ENCODE measurements at regions not wholly inside any gene's neighbourhood (a gene's known extent, or its start where the extent isn't known, plus 50 kb on each side); places are given as distances from the start of the nearest gene placed in this dataset.
"Not testable (repeated sequence)": the region's sequence is repeated elsewhere in the genome, so short reads cannot be mapped to it uniquely, and the experiment has no call there.

- DNase-seq (ENCODE audit: missing footprints) (no peak), ATAC-seq (no peak)
- intact Hi-C loops (cut with DNase I): loop anchor here (5.0 kb wide), 2 partner anchors 52 to 93 kb away; no protein-coding TSS in a partner anchor
Observed at GRCh38 chr3:159669766-159670165, 318.9 kb upstream of the IL12A start.

DNA sequence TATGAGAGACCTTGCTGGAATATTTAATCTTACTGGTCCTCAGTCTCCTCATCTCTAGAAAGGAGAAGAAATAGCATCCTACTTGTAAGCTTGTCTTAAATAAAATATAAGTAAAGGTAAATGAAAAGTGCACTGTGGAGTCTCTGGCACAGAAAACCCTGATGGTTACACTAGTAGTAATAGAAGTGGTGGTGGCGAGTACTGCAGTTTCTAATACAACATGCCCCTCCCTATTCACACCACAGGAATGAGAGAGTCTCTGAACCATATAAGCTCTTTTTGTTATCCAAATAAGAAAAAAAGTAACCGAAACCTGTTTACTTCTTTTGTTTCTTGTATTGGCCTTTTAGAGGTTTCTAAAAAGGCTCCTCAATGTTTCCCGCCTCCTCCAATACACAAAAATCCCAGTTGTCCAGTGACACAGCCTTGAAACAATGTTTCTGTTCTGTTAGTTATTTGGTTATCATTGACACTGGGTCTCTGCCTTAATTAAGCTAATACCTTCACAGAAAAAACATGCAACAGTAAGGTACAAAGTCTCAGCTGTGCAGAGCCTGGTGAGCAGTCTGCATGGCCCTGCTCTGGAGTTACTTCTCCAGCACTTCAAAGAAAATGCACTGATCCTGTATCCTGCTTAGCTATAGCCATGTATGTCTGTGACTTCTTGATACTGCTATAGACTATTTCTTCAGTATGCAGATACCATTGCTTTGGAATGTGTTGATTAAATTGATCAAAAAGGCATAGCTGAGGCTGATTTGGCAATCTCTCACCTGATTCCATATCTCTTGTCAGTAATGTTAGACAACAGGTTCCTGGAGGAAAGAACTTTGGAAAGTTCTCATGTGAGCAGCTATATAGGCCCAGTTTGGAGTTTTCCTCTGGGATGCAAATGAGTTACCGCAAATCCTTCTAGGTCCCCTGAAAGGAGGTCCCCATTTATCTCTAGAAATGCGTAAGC is 315.6 kb upstream of the IL12A start:
- no peak for ATAC-seq
- intact Hi-C loops (cut with DNase I): loop anchor here (5.0 kb wide), 2 partner anchors 56 to 89 kb away; no protein-coding TSS in a partner anchor
- DNase-seq (ENCODE audit: missing footprints): no peak

GRCh38 chr3:159674583-159674982 is 314.1 kb upstream of the IL12A start:
- intact Hi-C loops (cut with DNase I): loop anchor here (5.0 kb wide), 2 partner anchors 57 to 88 kb away; no protein-coding TSS in a partner anchor
- DNase-seq (ENCODE audit: missing footprints) (no peak), ATAC-seq (no peak)

DNA sequence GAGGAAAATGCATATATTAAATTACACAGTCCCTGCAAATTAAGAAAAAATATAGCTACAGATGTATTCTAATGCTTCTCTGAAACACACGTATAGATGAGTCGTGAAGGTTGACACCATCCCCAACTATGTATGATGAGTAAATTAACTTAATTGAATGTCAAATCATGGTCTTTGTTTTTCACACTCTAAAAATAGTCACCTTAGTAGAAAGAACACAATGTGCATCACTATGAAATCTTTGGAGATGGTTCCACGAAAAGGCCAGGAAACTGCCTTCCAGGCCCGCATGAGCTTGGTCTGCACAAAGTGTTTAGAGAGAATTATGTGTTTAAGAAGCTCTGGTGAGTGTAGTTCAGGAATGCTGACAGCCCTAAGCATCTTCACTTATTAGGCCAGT is 313.4 kb upstream of the IL12A start:
- ATAC-seq (no peak), DNase-seq (ENCODE audit: missing footprints) (no peak)
- intact Hi-C loops (cut with DNase I): no loop called here

GRCh38 chr3:159679900-159680299 is 308.7 kb upstream of the IL12A start:
- intact Hi-C loops (cut with DNase I): no loop called here
- ATAC-seq: peak; percentile 51
- DNase-seq (ENCODE audit: missing footprints): no peak

DNA sequence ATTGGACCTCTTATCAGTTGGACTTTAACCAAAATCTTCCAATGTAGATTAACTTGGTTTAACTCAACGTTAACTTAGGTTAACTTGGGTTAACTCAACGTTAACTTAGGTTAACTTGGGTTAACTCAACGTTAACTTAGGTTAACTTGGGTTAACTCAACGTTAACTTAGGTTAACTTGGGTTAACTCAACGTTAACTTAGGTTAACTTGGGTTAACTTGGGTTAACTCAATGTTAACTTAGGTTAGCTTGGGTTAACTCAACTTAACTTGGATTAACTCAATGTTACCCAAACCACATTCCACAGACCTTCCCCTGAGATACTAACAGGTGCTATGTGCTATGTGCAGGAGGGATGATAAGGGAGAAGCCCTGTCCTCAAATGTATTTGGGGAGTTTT is 306.9 kb upstream of the IL12A start:
- intact Hi-C loops (cut with DNase I); ATAC-seq; DNase-seq (ENCODE audit: missing footprints): not testable (repeated sequence)

DNA sequence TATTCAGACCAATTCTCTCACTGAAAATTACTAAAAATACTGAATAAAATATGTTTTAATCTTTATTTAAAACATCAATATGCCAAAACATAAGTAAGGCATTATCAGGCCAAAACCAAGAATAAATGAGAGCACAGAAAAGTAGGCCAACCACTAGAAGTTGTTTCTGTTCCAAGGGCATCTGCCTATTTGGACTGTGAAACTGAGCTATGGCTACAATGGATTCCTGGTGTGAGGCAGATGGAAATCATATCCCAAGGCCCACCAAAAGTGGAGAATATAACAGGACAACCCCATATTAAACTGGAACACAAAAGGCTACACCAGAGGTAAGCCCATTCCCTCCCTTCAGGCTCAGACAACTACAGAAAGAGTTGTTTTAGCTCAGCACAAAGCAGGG is 302.8 kb upstream of the IL12A start:
- ATAC-seq (no peak), DNase-seq (ENCODE audit: missing footprints) (no peak)
- intact Hi-C loops (cut with DNase I): no loop called here

DNA sequence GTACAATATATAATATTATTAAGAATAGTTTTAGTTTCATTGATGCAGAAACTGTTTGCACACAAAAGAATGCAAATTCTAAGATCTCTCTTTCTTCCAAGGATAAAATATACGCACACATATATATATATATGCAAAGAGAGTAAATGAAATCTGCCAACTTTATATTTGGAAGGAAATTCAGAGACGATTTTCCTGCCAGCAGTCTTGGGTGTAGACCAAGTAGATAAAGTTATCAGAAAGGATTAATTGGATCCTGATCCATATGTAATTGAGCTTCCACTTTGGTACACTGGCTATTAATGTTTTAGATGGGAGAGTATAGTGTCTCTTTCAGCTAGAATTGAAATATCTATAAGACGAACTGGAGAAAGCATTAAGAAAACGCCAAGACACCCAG is 295.4 kb upstream of the IL12A start:
- no peak for DNase-seq (ENCODE audit: missing footprints)
- ATAC-seq: no peak

GRCh38 chr3:159711560-159712333 is 276.9 kb upstream of the IL12A start:
- DNase-seq (ENCODE audit: missing footprints) (no peak), ATAC-seq (peak; percentile 83)
- intact Hi-C loops (cut with DNase I): no loop called here

More for the DNA sequence above, 295.4 kb upstream of the IL12A start:
- intact Hi-C loops (cut with DNase I): no loop called here

DNA sequence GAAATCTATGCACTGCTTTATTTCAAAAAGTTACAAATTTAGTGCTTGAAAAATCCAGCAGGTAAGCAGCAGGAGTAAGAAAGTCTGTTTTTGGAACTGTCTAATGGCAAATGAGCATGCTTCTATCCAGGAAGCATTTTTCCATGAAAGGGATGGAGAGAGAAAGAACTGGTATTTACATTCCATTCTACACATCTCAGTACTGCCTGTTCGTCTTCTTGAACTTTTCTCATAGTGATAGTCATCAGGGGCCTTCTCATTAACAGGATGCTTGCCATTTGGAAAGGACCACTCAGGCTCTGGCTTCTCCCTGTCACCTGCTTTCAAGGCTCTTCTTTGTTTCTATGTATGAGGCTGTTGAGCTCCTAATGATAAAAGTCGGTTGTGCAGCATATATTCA is 267.3 kb upstream of the IL12A start:
- ATAC-seq (no peak), DNase-seq (ENCODE audit: missing footprints) (no peak)
- intact Hi-C loops (cut with DNase I): no loop called here

GRCh38 chr3:159723295-159723694 is 265.3 kb upstream of the IL12A start:
- intact Hi-C loops (cut with DNase I): no loop called here
- DNase-seq (ENCODE audit: missing footprints): no peak
- no peak for ATAC-seq

DNA sequence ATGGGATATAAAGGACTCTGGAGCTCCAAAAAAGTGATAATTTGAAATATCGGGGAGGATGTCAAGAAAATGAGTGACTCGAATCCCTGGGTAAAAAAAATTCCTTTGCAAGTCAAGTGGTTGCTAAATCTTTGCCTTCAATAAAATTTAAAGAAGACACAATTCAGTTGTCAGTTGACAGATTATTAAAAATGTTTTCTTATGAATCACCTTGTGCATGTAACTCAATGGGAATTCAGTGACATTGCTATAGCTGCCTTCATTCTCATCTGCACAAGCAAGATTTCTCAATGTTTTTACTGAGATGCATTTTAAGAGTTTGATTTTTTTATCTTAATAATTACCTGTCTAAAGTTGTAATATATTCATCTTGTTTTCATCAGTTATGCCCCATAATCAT is 264.0 kb upstream of the IL12A start:
- no peak for ATAC-seq
- DNase-seq (ENCODE audit: missing footprints): no peak
- intact Hi-C loops (cut with DNase I): no loop called here

- DNase-seq (ENCODE audit: missing footprints) (no peak), ATAC-seq (no peak)
- intact Hi-C loops (cut with DNase I): no loop called here
Observed at GRCh38 chr3:159726231-159726964, 262.2 kb upstream of the IL12A start.

DNA sequence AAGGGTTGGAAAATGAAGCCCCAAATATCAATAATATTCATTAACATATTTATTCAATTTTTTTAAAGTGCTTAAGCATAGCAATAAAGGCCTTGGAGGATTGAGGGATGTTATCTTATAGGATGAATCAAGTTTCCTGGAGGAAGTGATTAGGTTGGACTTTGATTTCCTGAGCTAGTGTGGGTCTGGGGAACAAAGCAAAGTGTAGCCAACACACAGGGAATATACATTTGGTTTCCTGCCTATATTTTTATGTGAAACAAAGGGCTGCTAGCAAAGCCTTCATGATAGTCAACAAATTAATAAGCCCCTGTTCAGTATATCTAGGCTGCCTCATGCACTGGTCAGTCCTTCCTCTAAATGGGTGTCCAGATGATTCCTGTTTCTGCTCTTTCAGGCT is 261.1 kb upstream of the IL12A start:
- DNase-seq (ENCODE audit: missing footprints) (no peak), ATAC-seq (no peak)
- intact Hi-C loops (cut with DNase I): no loop called here

DNA sequence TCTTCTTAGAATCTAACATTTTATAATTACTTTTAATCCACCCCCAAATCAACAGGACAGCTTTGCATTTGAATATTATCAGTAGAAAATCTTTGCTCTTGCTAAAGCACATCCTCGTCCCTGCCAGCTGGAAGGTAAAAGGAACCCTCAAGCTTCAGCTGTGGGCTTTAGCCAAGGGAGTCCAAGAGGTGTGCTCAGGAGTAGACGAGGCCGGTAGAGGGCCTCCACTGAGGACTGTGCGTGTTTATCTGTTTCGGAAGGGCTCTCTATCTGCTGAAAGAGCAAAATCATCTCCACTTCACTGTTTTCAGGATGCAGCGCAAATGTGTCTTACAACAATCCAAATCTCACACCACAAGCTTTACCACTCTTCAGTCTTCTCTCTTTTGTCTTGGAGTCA is 257.4 kb upstream of the IL12A start:
- ATAC-seq: no peak
- DNase-seq (ENCODE audit: missing footprints): no peak
- intact Hi-C loops (cut with DNase I): loop anchor here (10.0 kb wide), 1 partner anchor 116 kb away; no protein-coding TSS in a partner anchor

GRCh38 chr3:159732172-159733111 is 256.2 kb upstream of the IL12A start:
- intact Hi-C loops (cut with DNase I): loop anchor here (10.0 kb wide), 1 partner anchor 118 kb away; no protein-coding TSS in a partner anchor
- ATAC-seq: peak; percentile 65
- no peak for DNase-seq (ENCODE audit: missing footprints)

- ATAC-seq: no peak
- no peak for DNase-seq (ENCODE audit: missing footprints)
- intact Hi-C loops (cut with DNase I): loop anchor here (10.0 kb wide), 1 partner anchor 119 kb away; no protein-coding TSS in a partner anchor
Observed at GRCh38 chr3:159733194-159733860, 255.3 kb upstream of the IL12A start.
